ENCODE measurements at regions not wholly inside any gene's neighbourhood (a gene's known extent, or its start where the extent isn't known, plus 50 kb on each side); places are given as distances from the start of the nearest gene placed in this dataset.
"Not testable (repeated sequence)": the region's sequence is repeated elsewhere in the genome, so short reads cannot be mapped to it uniquely, and the experiment has no call there.

- no peak overlapping the region for H3K4me3 ChIP-seq (ENCODE audit: low read length)
- no peak for DNase-seq (ENCODE audit: low read depth)
- no peak for TF ChIP-seq CTCF (conservative IDR thresholded peaks at IDR 0.05; ENCODE audit: low read length)
Measured at GRCh38 chr12:25702553-25702952, 149.5 kb upstream of the LMNTD1 start.

GRCh38 chr12:25705261-25705660, 152.2 kb upstream of the LMNTD1 start:
- H3K4me3 ChIP-seq (ENCODE audit: low read length), result no peak overlapping the region
- TF ChIP-seq CTCF (conservative IDR thresholded peaks at IDR 0.05; ENCODE audit: low read length), result no peak
- no peak for DNase-seq (ENCODE audit: low read depth)

GRCh38 chr12:25706646-25707045, 153.6 kb upstream of the LMNTD1 start:
- H3K4me3 ChIP-seq (ENCODE audit: low read length), result not testable (repeated sequence)
- peak; percentile 74 for DNase-seq (ENCODE audit: low read depth)

- DNase-seq (ENCODE audit: low read depth), result no peak
- no peak for TF ChIP-seq CTCF (conservative IDR thresholded peaks at IDR 0.05; ENCODE audit: low read length)
Measured at GRCh38 chr12:25707056-25707455, 154.0 kb upstream of the LMNTD1 start.

GRCh38 chr12:25708661-25709060, 155.6 kb upstream of the LMNTD1 start:
- H3K4me3 ChIP-seq (ENCODE audit: low read length), result no peak overlapping the region
- no peak for DNase-seq (ENCODE audit: low read depth)
- no peak for TF ChIP-seq CTCF (conservative IDR thresholded peaks at IDR 0.05; ENCODE audit: low read length)

More at GRCh38 chr12:25707056-25707455, 154.0 kb upstream of the LMNTD1 start:
- H3K4me3 ChIP-seq (ENCODE audit: low read length), result no peak overlapping the region

GRCh38 chr12:25710128-25710527, 157.0 kb upstream of the LMNTD1 start:
- TF ChIP-seq CTCF (conservative IDR thresholded peaks at IDR 0.05; ENCODE audit: low read length), result no peak
- H3K4me3 ChIP-seq (ENCODE audit: low read length), result no peak overlapping the region
- no peak for DNase-seq (ENCODE audit: low read depth)

GRCh38 chr12:25710938-25711605, 158.0 kb upstream of the LMNTD1 start:
- not testable (repeated sequence) for DNase-seq (ENCODE audit: low read depth); H3K4me3 ChIP-seq (ENCODE audit: low read length)

GRCh38 chr12:25712169-25712568, 159.1 kb upstream of the LMNTD1 start:
- no peak for TF ChIP-seq CTCF (conservative IDR thresholded peaks at IDR 0.05; ENCODE audit: low read length)
- DNase-seq (ENCODE audit: low read depth), result no peak
- no peak overlapping the region for H3K4me3 ChIP-seq (ENCODE audit: low read length)

All from AG10803 (cell line).